T-cell (primary cell): ENCODE measurements at regions not wholly inside any gene's neighbourhood (a gene's known extent, or its start where the extent isn't known, plus 50 kb on each side); places are given as distances from the start of the nearest gene placed in this dataset.

Experiments
- ATAC-seq, 4 experiments: fragments of 200-7000 bp in 3 of 4; fragments of 150-1000 bp in 1 of 4; cut with Tn5 transposase; replicated peaks in 1 of 4; 1 replicate in 3 of 4; 2 replicates in 1 of 4; pipeline ENCODE4 v1.10.0; 2021; ENCODE audit warnings: moderate library complexity in 3 of 4, mild to moderate bottlenecking in 2 of 4, moderate number of reproducible peaks in 1 of 4
- CTCF ChIA-PET, 2 donors: fragments of 300-600 bp; sonication (Branson Sonifier 250); formaldehyde crosslinking; loops; one replicate each; lab custom pipeline; 2022; ENCODE audit warnings: antibody characterized with exemption in 2 of 2; lab: Charles Lee
- POLR2A ChIA-PET, 2 donors: fragments of 300-600 bp; sonication (Branson Sonifier 250); formaldehyde crosslinking; loops; one replicate each; lab custom pipeline; 2022; ENCODE audit warnings: antibody characterized with exemption in 2 of 2; lab: Charles Lee
- DNase-seq, 35 experiments: peaks; one replicate each; pipeline versions ENCODE4 v3.0.0 to v3.0.0-alpha.2; 2013 to 2023
- H3K27ac ChIP-seq: one replicate; pipeline ENCODE4 v1.5.1; 2013; ENCODE audit warnings: low read length
- H3K27me3 ChIP-seq, 2 experiments: replicated peaks in 1 of 2; 1 replicate in 1 of 2; 2 replicates in 1 of 2; pipeline versions ENCODE4 v1.6.1 to v1.7.0; 2013; ENCODE audit warnings: low read length in 1 of 2, mixed read lengths in 1 of 2; ENCODE audit not compliant: control insufficient read depth in 2 of 2, insufficient read depth in 2 of 2; ENCODE audit errors: extremely low read depth in 1 of 2
- H3K36me3 ChIP-seq, 2 donors: 1 replicate in 1 of 2; 2 replicates in 1 of 2; pipeline versions ENCODE4 v1.6.1 to v1.7.0; 2013; ENCODE audit warnings: low read length in 1 of 2; ENCODE audit not compliant: control insufficient read depth in 2 of 2, insufficient read depth in 1 of 2; ENCODE audit errors: extremely low read depth in 1 of 2
- H3K4me1 ChIP-seq, 2 experiments: 1 replicate in 1 of 2; 2 replicates in 1 of 2; pipeline versions ENCODE4 v1.6.1 to v1.7.0; 2013; ENCODE audit warnings: low read length in 2 of 2, mixed read lengths in 1 of 2; ENCODE audit not compliant: insufficient read depth in 2 of 2, control insufficient read depth in 1 of 2; ENCODE audit errors: extremely low read depth in 1 of 2
- H3K4me3 ChIP-seq, 2 donors: 1 replicate in 1 of 2; 2 replicates in 1 of 2; pipeline versions ENCODE4 v1.5.1 to v1.7.0; 2013; ENCODE audit warnings: mild to moderate bottlenecking in 2 of 2, low read length in 1 of 2, moderate library complexity in 1 of 2; ENCODE audit not compliant: control insufficient read depth in 1 of 2; ENCODE audit errors: extremely low read depth in 1 of 2
- H3K9me3 ChIP-seq: 2 replicates; pipeline ENCODE4 v1.7.0; 2013
- H3K27ac Mint-ChIP-seq, 2 donors: one replicate each; pipeline ENCODE4 v1.8.0; 2020 to 2021; ENCODE audit warnings: mild to moderate bottlenecking in 2 of 2, mixed read lengths in 2 of 2
- H3K27me3 Mint-ChIP-seq, 2 donors: one replicate each; pipeline ENCODE4 v1.8.0; 2021 to 2022; ENCODE audit warnings: mixed read lengths in 2 of 2
- H3K36me3 Mint-ChIP-seq: one replicate; pipeline ENCODE4 v1.8.0; 2021; ENCODE audit warnings: mixed read lengths
- H3K4me1 Mint-ChIP-seq, 3 donors: one replicate each; pipeline ENCODE4 v1.8.0; 2020 to 2022; ENCODE audit warnings: mixed read lengths in 3 of 3, mild to moderate bottlenecking in 1 of 3
- H3K4me3 Mint-ChIP-seq, 3 donors: one replicate each; pipeline ENCODE4 v1.8.0; 2020 to 2022; ENCODE audit warnings: mild to moderate bottlenecking in 3 of 3, mixed read lengths in 3 of 3, moderate library complexity in 3 of 3
- H3K9me3 Mint-ChIP-seq, 3 donors: one replicate each; pipeline ENCODE4 v1.8.0; 2020 to 2022; ENCODE audit warnings: mixed read lengths in 3 of 3
- WGBS: methylation state at CpG from one replicate; pipeline ENCODE4 v1.1.5; 2013; ENCODE audit warnings: missing lambda C conversion rate; ENCODE audit not compliant: insufficient coverage; 5-methylcytosine and 5-hydroxymethylcytosine counted together

- no peaks in the 10 kb centered on the region for H3K9me3 ChIP-seq
- ATAC-seq (no peak), DNase-seq (no peak)
- Mint-ChIP-seq H3K36me3 (no peaks in the 10 kb centered on the region), H3K27me3 (peaks cover 3 to 8% of the 10 kb centered on the region in 2 donors), H3K4me1 (no peaks in the 10 kb centered on the region), H3K9me3 (no peaks in the 10 kb centered on the region), H3K27ac (no peak overlapping the region), H3K4me3 (no peak overlapping the region)
- H3K27ac ChIP-seq: no peak overlapping the region
- no peaks in the 10 kb centered on the region for H3K4me1 ChIP-seq
- no peaks in the 10 kb centered on the region for H3K36me3 ChIP-seq
- peaks cover 0 to 4% of the 10 kb centered on the region in 2 experiments for H3K27me3 ChIP-seq
- ChIA-PET CTCF (interaction anchor here in 1 of 2 donors (1.0 kb wide), 1 partner anchor 11 kb away, joined by 3 read pairs; no protein-coding TSS in a partner anchor), POLR2A (no interaction called here)
- H3K4me3 ChIP-seq: no peak overlapping the region
- 43% methylated on average over 1 of the region's 3 CpGs for WGBS
Observed at GRCh38 chr6:144885817-144886216, 600.7 kb downstream of the UTRN start.

- Mint-ChIP-seq H3K4me3 (no peak overlapping the region), H3K36me3 (no peaks in the 10 kb centered on the region), H3K4me1 (no peaks in the 10 kb centered on the region), H3K27me3 (peaks cover 3 to 4% of the 10 kb centered on the region in 2 donors), H3K27ac (no peak overlapping the region), H3K9me3 (no peaks in the 10 kb centered on the region)
- Histone ChIP-seq H3K36me3 (no peaks in the 10 kb centered on the region), H3K4me1 (no peaks in the 10 kb centered on the region), H3K4me3 (no peak overlapping the region), H3K27ac (no peak overlapping the region), H3K9me3 (no peaks in the 10 kb centered on the region), H3K27me3 (peaks cover 0 to 4% of the 10 kb centered on the region in 2 experiments)
- WGBS: no CpG with 5 or more reads among the region's 1 CpG
- CTCF ChIA-PET: no interaction called here
- ATAC-seq (no peak), DNase-seq (no peak)
- POLR2A ChIA-PET: no interaction called here
Observed at GRCh38 chr6:144886682-144887081, 601.5 kb downstream of the UTRN start.

GRCh38 chr6:144888621-144889020 is 603.5 kb downstream of the UTRN start:
- H3K4me3 Mint-ChIP-seq: no peak overlapping the region
- no peaks in the 10 kb centered on the region for H3K9me3 Mint-ChIP-seq
- H3K27ac Mint-ChIP-seq: no peak overlapping the region
- Histone ChIP-seq H3K27ac (no peak overlapping the region), H3K36me3 (no peaks in the 10 kb centered on the region), H3K9me3 (no peaks in the 10 kb centered on the region), H3K4me3 (no peak overlapping the region), H3K27me3 (peaks cover 0 to under 1% of the 10 kb centered on the region in 2 experiments), H3K4me1 (no peaks in the 10 kb centered on the region)
- peaks cover 3 to 4% of the 10 kb centered on the region in 2 donors for H3K27me3 Mint-ChIP-seq
- H3K4me1 Mint-ChIP-seq: no peaks in the 10 kb centered on the region
- H3K36me3 Mint-ChIP-seq: no peaks in the 10 kb centered on the region
- ATAC-seq (no peak), DNase-seq (no peak)
- ChIA-PET CTCF (no interaction called here), POLR2A (no interaction called here)
- no CpG with 5 or more reads among the region's 1 CpG for WGBS

- H3K27ac ChIP-seq: no peak overlapping the region
- no peaks in the 10 kb centered on the region for H3K27me3 Mint-ChIP-seq
- ChIA-PET POLR2A (no interaction called here), CTCF (no interaction called here)
- no peaks in the 10 kb centered on the region for H3K9me3 Mint-ChIP-seq
- no peaks in the 10 kb centered on the region for H3K27me3 ChIP-seq
- H3K4me3 Mint-ChIP-seq: no peak overlapping the region
- ATAC-seq (no peak), DNase-seq (no peak)
- 83% methylated on average over 1 of the region's 2 CpGs for WGBS
- no peak overlapping the region for H3K4me3 ChIP-seq
- no peaks in the 10 kb centered on the region for H3K4me1 Mint-ChIP-seq
- no peaks in the 10 kb centered on the region for H3K36me3 ChIP-seq
- no peaks in the 10 kb centered on the region for H3K9me3 ChIP-seq
- H3K27ac Mint-ChIP-seq: no peak overlapping the region
- H3K36me3 Mint-ChIP-seq: no peaks in the 10 kb centered on the region
- no peaks in the 10 kb centered on the region for H3K4me1 ChIP-seq
Observed at GRCh38 chr6:144893680-144894151, 608.6 kb downstream of the UTRN start.

DNA sequence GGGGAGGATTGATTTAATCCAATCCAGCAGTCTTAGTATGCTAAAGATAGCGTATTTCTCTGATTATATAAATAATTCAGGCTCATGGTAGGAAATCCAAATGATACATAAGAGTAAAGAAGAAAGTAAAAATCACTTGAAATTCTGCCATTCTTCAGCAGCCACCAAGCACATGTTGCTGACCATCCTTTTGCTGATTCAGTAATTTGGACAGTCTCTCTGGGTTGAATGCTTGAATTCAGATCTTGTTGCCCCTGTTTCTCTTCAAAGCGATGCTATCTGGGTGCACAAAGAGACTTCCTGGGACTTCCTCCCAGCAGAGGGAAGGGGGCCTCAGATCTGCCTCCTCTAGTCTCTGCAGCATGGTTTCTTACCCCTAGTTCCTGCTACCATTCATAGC is 609.1 kb downstream of the UTRN start:
- Histone ChIP-seq H3K36me3 (no peaks in the 10 kb centered on the region), H3K4me1 (no peaks in the 10 kb centered on the region), H3K4me3 (no peak overlapping the region), H3K9me3 (no peaks in the 10 kb centered on the region), H3K27ac (no peak overlapping the region), H3K27me3 (no peaks in the 10 kb centered on the region)
- ATAC-seq (no peak), DNase-seq (no peak)
- H3K9me3 Mint-ChIP-seq: no peaks in the 10 kb centered on the region
- no peaks in the 10 kb centered on the region for H3K36me3 Mint-ChIP-seq
- H3K4me3 Mint-ChIP-seq: no peak overlapping the region
- H3K27ac Mint-ChIP-seq: no peak overlapping the region
- 100% methylated on average over 1 of the region's 2 CpGs for WGBS
- POLR2A ChIA-PET: no interaction called here
- CTCF ChIA-PET: no interaction called here
- H3K27me3 Mint-ChIP-seq: no peaks in the 10 kb centered on the region
- no peaks in the 10 kb centered on the region for H3K4me1 Mint-ChIP-seq

GRCh38 chr6:144895313-144896278 is 610.5 kb downstream of the UTRN start:
- WGBS: 60% methylated on average over 4 of the region's 8 CpGs
- no peak overlapping the region for H3K27ac ChIP-seq
- H3K4me1 Mint-ChIP-seq: no peaks in the 10 kb centered on the region
- no peak for DNase-seq
- ChIA-PET CTCF (no interaction called here), POLR2A (no interaction called here)
- H3K36me3 ChIP-seq: no peaks in the 10 kb centered on the region
- H3K4me1 ChIP-seq: no peaks in the 10 kb centered on the region
- no peaks in the 10 kb centered on the region for H3K9me3 Mint-ChIP-seq
- no peak overlapping the region for H3K27ac Mint-ChIP-seq
- no peak overlapping the region for H3K4me3 ChIP-seq
- H3K27me3 Mint-ChIP-seq: no peaks in the 10 kb centered on the region
- no peak overlapping the region for H3K4me3 Mint-ChIP-seq
- ATAC-seq: no peak
- H3K9me3 ChIP-seq: no peaks in the 10 kb centered on the region
- H3K27me3 ChIP-seq: no peaks in the 10 kb centered on the region
- H3K36me3 Mint-ChIP-seq: no peaks in the 10 kb centered on the region
